Astrocyte (in vitro differentiated cells and primary cell): ENCODE measurements at regions not wholly inside any gene's neighbourhood (a gene's known extent, or its start where the extent isn't known, plus 50 kb on each side); places are given as distances from the start of the nearest gene placed in this dataset.

Experiments used
- DNase-seq: peaks from one replicate; pipeline ENCODE4 v3.0.0-alpha.2; 2010; ENCODE audit warnings: low read depth
- FAIRE-seq: peaks from 2 replicates; lab custom pipeline; 2011; peaks lifted over from hg19 to GRCh38; lab: Jason Lieb, UNC
- H2AFZ ChIP-seq: 2 replicates; pipeline ENCODE4 v1.6.0; 2012; ENCODE audit warnings: low read depth, low read length, inconsistent platforms
- H3K27ac ChIP-seq: 2 replicates; pipeline ENCODE4 v1.5.1; 2011; ENCODE audit warnings: low read depth, low read length, inconsistent platforms
- H3K27me3 ChIP-seq: 2 replicates; pipeline ENCODE4 v1.6.0; 2011; ENCODE audit warnings: low read length, inconsistent platforms; ENCODE audit not compliant: insufficient read depth
- H3K36me3 ChIP-seq: 2 replicates; pipeline ENCODE4 v1.5.1; 2011; ENCODE audit warnings: low read length, inconsistent platforms; ENCODE audit not compliant: insufficient read depth
- H3K4me1 ChIP-seq: 2 replicates; pipeline ENCODE4 v1.5.1; 2011; ENCODE audit warnings: low read length, inconsistent platforms; ENCODE audit not compliant: insufficient read depth
- H3K4me2 ChIP-seq: 2 replicates; pipeline ENCODE4 v1.6.0; 2012; ENCODE audit warnings: low read length, inconsistent platforms
- H3K4me3 ChIP-seq: 2 replicates; pipeline ENCODE4 v1.5.1; 2011; ENCODE audit warnings: low read depth, mild to moderate bottlenecking, low read length, inconsistent platforms; ENCODE audit not compliant: insufficient read depth
- H3K79me2 ChIP-seq: 2 replicates; pipeline ENCODE4 v1.6.0; 2012; ENCODE audit warnings: mild to moderate bottlenecking, low read length, inconsistent platforms; ENCODE audit not compliant: insufficient read depth
- H3K9ac ChIP-seq: 2 replicates; pipeline ENCODE4 v1.6.0; 2012; ENCODE audit warnings: mild to moderate bottlenecking, low read length, inconsistent platforms
- H3K9me3 ChIP-seq: 2 replicates; pipeline ENCODE4 v1.5.1; 2012; ENCODE audit warnings: low read depth, mild to moderate bottlenecking, low read length, inconsistent platforms; ENCODE audit not compliant: insufficient read depth
- H4K20me1 ChIP-seq: 2 replicates; pipeline ENCODE4 v1.6.0; 2012; ENCODE audit warnings: low read length, inconsistent platforms; ENCODE audit not compliant: insufficient read depth
- H3K27ac Mint-ChIP-seq: one replicate; pipeline ENCODE4 v1.8.0; 2021; ENCODE audit warnings: mild to moderate bottlenecking, mixed read lengths; ENCODE audit not compliant: unreplicated experiment
- H3K27me3 Mint-ChIP-seq: one replicate; pipeline ENCODE4 v1.8.0; 2021; ENCODE audit warnings: low read depth, mixed read lengths; ENCODE audit not compliant: unreplicated experiment
- H3K36me3 Mint-ChIP-seq: one replicate; pipeline ENCODE4 v1.8.0; 2021; ENCODE audit warnings: low read depth, mixed read lengths; ENCODE audit not compliant: unreplicated experiment
- H3K4me1 Mint-ChIP-seq: one replicate; pipeline ENCODE4 v1.8.0; 2021; ENCODE audit warnings: low read depth, mixed read lengths; ENCODE audit not compliant: unreplicated experiment
- H3K4me3 Mint-ChIP-seq: one replicate; pipeline ENCODE4 v1.8.0; 2021; ENCODE audit warnings: mild to moderate bottlenecking, moderate library complexity, mixed read lengths; ENCODE audit not compliant: unreplicated experiment
- H3K9me3 Mint-ChIP-seq: one replicate; pipeline ENCODE4 v1.8.0; 2021; ENCODE audit warnings: mild to moderate bottlenecking, mixed read lengths; ENCODE audit not compliant: unreplicated experiment
- CTCF ChIP-seq: IDR thresholded peaks from 2 replicates; pipeline ENCODE4 v1.5.1; 2011; ENCODE audit warnings: low read depth, mild to moderate bottlenecking, inconsistent platforms, low read length, moderate library complexity; ENCODE audit not compliant: insufficient read depth
- EZH2 ChIP-seq: IDR thresholded peaks from 2 replicates; pipeline ENCODE4 v1.6.1; 2012; ENCODE audit warnings: mild to moderate bottlenecking, low read length, inconsistent platforms; ENCODE audit not compliant: insufficient read depth

GRCh38 chr11:92859156-92859690, 110.2 kb upstream of the MTNR1B start:
- no peak for FAIRE-seq

GRCh38 chr11:92861634-92862033, 107.8 kb upstream of the MTNR1B start:
- no peak overlapping the region for H3K4me3 Mint-ChIP-seq
- FAIRE-seq (no peak), DNase-seq (no peak)
- H3K27ac Mint-ChIP-seq: no peak overlapping the region
- H3K9me3 Mint-ChIP-seq: no peaks in the 10 kb centered on the region
- no peaks in the 10 kb centered on the region for H3K27me3 Mint-ChIP-seq
- no peaks in the 10 kb centered on the region for H3K36me3 ChIP-seq
- no peaks in the 10 kb centered on the region for H4K20me1 ChIP-seq
- H3K4me3 ChIP-seq: no peak overlapping the region
- no peak overlapping the region for H3K4me2 ChIP-seq
- H3K27me3 ChIP-seq: no peaks in the 10 kb centered on the region
- no peaks in the 10 kb centered on the region for H3K79me2 ChIP-seq
- H3K36me3 Mint-ChIP-seq: peaks cover 7% of the 10 kb centered on the region
- no peak overlapping the region for H2AFZ ChIP-seq
- no peak for TF ChIP-seq EZH2
- TF ChIP-seq CTCF: no peak
- peaks cover 8% of the 10 kb centered on the region for H3K4me1 ChIP-seq
- H3K4me1 Mint-ChIP-seq: peaks cover 13% of the 10 kb centered on the region
- H3K9ac ChIP-seq: no peak overlapping the region
- H3K9me3 ChIP-seq: no peaks in the 10 kb centered on the region
- H3K27ac ChIP-seq: no peak overlapping the region

More at GRCh38 chr11:92859156-92859690, 110.2 kb upstream of the MTNR1B start:
- DNase-seq: no peak
- no peaks in the 10 kb centered on the region for H4K20me1 ChIP-seq
- no peaks in the 10 kb centered on the region for H3K4me1 ChIP-seq
- no peak overlapping the region for H2AFZ ChIP-seq
- Mint-ChIP-seq H3K4me1 (peaks cover 26% of the 10 kb centered on the region), H3K9me3 (no peaks in the 10 kb centered on the region), H3K36me3 (peaks cover 7% of the 10 kb centered on the region), H3K4me3 (no peak overlapping the region), H3K27ac (no peak overlapping the region), H3K27me3 (no peaks in the 10 kb centered on the region)
- H3K36me3 ChIP-seq: no peaks in the 10 kb centered on the region
- H3K79me2 ChIP-seq: no peaks in the 10 kb centered on the region
- H3K9me3 ChIP-seq: no peaks in the 10 kb centered on the region
- H3K27ac ChIP-seq: no peak overlapping the region
- no peak overlapping the region for H3K9ac ChIP-seq
- no peak overlapping the region for H3K4me3 ChIP-seq
- no peaks in the 10 kb centered on the region for H3K27me3 ChIP-seq
- no peak overlapping the region for H3K4me2 ChIP-seq
- TF ChIP-seq CTCF: no peak
- TF ChIP-seq EZH2: no peak

GRCh38 chr11:92865352-92865751, 104.1 kb upstream of the MTNR1B start:
- peaks cover 18% of the 10 kb centered on the region for H3K4me1 Mint-ChIP-seq
- Histone ChIP-seq H3K9me3 (no peaks in the 10 kb centered on the region), H3K27ac (no peak overlapping the region), H3K9ac (no peak overlapping the region), H3K4me3 (no peak overlapping the region), H2AFZ (no peak overlapping the region), H3K27me3 (no peaks in the 10 kb centered on the region), H3K4me2 (no peak overlapping the region), H3K79me2 (no peaks in the 10 kb centered on the region), H3K4me1 (peaks cover 8% of the 10 kb centered on the region), H4K20me1 (no peaks in the 10 kb centered on the region), H3K36me3 (no peaks in the 10 kb centered on the region)
- H3K4me3 Mint-ChIP-seq: no peak overlapping the region
- no peak for FAIRE-seq
- TF ChIP-seq EZH2 (no peak), CTCF (no peak)
- peaks cover 4% of the 10 kb centered on the region for H3K36me3 Mint-ChIP-seq
- DNase-seq: peak; percentile 60
- H3K27ac Mint-ChIP-seq: no peak overlapping the region
- H3K27me3 Mint-ChIP-seq: no peaks in the 10 kb centered on the region
- no peaks in the 10 kb centered on the region for H3K9me3 Mint-ChIP-seq
